Uterus (tissue), 2 donors: ENCODE measurements at regions not wholly inside any gene's neighbourhood (a gene's known extent, or its start where the extent isn't known, plus 50 kb on each side); places are given as distances from the start of the nearest gene placed in this dataset.

Experiments used
- POLR2A ChIP-seq, 2 donors: fragments of 450-650 bp; IDR thresholded peaks; one replicate each; pipeline ENCODE4 v1.6.1; 2016; ENCODE audit warnings: antibody characterized with exemption in 2 of 2, mild to moderate bottlenecking in 1 of 2, moderate library complexity in 1 of 2
- TF ChIP-seq, protein P1 (sequence below), 4 experiments: fragments of 200-600 bp in 2 of 4; fragments of 450-650 bp in 2 of 4; sonication (generic) in 2 of 4; IDR thresholded peaks; one replicate each; pipeline ENCODE4 v1.5.1; 2016 to 2019; ENCODE audit warnings: antibody characterized with exemption in 4 of 4, mild to moderate bottlenecking in 2 of 4, moderate library complexity in 1 of 4

DNA sequence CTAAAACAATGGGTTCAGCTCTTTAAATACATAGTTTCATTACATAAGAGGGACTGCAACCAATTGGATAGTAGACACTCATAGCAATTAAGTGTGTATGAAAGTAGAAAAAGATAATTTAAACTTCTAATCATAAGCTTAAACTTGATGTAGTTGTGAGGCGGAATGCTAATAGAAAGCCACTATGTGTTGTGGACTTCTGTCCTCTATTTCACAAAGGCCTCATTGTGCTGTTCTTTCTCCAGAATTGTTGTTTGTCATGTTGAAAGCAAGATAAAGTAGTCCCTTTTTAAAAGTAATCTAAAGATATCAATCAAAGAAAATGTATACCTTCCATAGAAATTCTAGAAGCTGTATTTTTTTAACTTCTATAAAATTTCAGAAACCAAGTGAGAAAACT, 329.4 kb downstream of the KLHL4 start:
- TF ChIP-seq, protein P1, sequence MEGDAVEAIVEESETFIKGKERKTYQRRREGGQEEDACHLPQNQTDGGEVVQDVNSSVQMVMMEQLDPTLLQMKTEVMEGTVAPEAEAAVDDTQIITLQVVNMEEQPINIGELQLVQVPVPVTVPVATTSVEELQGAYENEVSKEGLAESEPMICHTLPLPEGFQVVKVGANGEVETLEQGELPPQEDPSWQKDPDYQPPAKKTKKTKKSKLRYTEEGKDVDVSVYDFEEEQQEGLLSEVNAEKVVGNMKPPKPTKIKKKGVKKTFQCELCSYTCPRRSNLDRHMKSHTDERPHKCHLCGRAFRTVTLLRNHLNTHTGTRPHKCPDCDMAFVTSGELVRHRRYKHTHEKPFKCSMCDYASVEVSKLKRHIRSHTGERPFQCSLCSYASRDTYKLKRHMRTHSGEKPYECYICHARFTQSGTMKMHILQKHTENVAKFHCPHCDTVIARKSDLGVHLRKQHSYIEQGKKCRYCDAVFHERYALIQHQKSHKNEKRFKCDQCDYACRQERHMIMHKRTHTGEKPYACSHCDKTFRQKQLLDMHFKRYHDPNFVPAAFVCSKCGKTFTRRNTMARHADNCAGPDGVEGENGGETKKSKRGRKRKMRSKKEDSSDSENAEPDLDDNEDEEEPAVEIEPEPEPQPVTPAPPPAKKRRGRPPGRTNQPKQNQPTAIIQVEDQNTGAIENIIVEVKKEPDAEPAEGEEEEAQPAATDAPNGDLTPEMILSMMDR (IDR thresholded peaks at IDR 0.05) = no peak
- no peak for TF ChIP-seq POLR2A (IDR thresholded peaks at IDR 0.05)
